EH (cell line): ENCODE measurements at regions not wholly inside any gene's neighbourhood (a gene's known extent, or its start where the extent isn't known, plus 50 kb on each side); places are given as distances from the start of the nearest gene placed in this dataset.
"Not testable (repeated sequence)": the region's sequence is repeated elsewhere in the genome, so short reads cannot be mapped to it uniquely, and the experiment has no call there.

Experiments
- DNase-seq: peaks from one replicate; pipeline ENCODE4 v3.0.0-alpha.2; 2015; ENCODE audit warnings: low read depth

- no peak for DNase-seq
Measured at GRCh38 chr2:375956-376307, 88.0 kb upstream of the ALKAL2 start.

GRCh38 chr2:375270-375955 is 87.5 kb upstream of the ALKAL2 start:
- DNase-seq, result no peak

GRCh38 chr2:368386-368785 is 80.5 kb upstream of the ALKAL2 start:
- no peak for DNase-seq

- DNase-seq, result no peak
Measured at GRCh38 chr2:367246-367645, 79.4 kb upstream of the ALKAL2 start.

GRCh38 chr2:366706-367105 is 78.8 kb upstream of the ALKAL2 start:
- DNase-seq, result no peak

GRCh38 chr2:365367-366275 is 77.7 kb upstream of the ALKAL2 start:
- DNase-seq, result no peak

DNA sequence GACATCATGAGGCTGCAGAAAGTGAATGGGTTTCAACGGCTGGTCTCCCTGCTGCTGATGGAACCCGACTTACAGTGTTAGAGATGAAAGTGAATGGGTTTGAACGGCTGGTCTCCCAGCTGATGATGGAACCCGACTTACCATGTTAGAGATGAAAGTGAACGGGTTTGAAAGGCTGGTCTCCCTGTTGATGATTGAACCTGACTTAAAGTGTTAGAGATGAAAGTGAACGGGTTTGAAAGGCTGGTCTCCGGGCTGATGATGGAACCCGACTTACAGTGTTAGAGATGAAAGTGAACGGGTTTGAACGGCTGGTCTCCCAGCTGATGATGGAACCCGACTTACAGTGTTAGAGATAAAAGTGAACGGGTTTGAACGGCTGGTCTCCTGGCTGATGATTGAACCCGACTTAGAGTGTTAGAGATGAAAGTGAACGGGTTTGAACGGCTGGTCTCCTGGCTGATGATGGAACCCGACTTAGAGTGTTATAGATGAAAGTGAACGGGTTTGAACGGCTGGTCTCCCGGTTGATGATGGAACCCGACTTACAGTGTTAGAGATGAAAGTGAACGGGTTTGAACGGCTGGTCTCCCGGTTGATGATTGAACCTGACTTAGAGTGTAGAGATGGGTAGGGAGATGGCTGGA is 76.1 kb upstream of the ALKAL2 start:
- DNase-seq, result no peak

- no peak for DNase-seq
Measured at GRCh38 chr2:362924-363323, 75.0 kb upstream of the ALKAL2 start.

DNA sequence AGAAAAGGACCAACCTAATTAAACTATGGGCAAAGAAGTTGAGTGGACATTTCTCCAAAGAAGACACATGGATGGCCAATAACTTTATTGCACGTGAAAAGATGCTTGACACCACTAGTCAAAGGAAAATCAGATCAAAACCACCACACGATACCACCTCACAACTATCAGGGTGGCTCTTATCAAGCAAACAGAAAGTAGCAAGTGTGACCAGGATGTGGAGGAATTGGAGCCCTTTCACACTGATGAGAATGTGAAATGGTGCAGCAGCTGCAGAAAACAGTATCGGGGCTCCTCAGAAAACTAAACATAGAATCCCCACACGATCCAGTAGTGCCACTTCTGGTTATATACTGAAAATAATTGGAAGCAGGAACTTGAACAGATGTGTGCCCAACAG is 72.2 kb upstream of the ALKAL2 start:
- no peak for DNase-seq

DNA sequence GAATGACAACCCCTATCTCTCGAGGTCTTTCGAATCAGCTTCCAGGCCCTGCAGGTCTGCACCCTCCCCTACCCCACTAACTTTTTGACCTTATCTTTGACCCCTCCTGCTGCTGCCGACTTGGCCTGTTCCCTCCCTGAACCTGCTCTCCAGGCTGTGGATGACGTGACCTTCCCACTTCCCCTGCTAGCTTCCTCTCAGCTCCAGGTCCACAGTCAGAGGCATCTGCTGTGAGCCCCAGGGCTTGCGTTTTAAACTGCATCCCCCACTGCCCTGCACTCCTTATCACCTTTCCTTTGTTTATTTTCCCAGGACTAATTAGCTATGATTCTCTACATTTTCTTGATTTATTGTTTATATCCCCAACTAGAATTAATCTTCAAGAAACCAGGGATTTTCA is 71.2 kb upstream of the ALKAL2 start:
- no peak for DNase-seq

DNA sequence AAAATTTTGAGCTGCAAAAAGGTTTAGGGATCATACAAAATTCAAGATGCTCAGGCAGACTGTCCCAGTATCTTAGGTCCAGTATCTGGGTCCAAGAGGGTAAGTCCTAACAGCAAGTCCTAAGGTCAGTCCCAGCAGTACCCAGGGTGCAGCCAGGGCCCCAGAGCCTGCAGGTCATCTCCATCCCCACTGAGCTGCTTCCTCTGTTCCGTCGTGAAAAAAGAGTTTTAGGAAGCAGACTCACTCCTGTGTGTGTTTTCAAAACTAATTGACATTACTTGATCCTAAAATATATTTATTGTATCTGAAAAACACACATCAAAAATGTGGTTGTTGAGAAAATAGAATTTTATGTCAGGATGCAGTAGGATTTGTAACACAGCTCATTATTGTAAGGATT is 69.9 kb upstream of the ALKAL2 start:
- DNase-seq, result no peak

GRCh38 chr2:356304-356703 is 68.4 kb upstream of the ALKAL2 start:
- not testable (repeated sequence) for DNase-seq

GRCh38 chr2:355773-356172 is 67.9 kb upstream of the ALKAL2 start:
- no peak for DNase-seq

DNA sequence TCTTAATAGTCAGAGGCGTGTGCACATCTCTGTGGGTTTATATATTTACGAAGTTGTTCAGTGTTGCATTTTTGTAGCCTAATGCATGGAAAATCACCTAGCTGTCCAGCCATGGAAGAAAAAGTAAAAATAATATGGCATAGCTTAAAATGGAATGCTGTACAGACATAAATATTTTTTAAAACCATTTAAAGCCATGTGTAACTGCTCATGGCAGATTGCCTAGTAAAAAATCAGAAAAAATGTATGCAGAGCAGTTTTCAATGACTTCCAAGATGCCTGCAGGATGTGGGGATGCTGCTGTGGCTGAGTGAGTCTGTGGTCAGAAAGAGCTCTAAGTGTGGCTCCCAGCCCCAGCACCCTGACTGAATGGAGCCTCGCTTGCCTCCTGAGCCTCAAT is 64.8 kb upstream of the ALKAL2 start:
- no peak for DNase-seq

- no peak for DNase-seq
Measured at GRCh38 chr2:349390-349789, 61.5 kb upstream of the ALKAL2 start.

DNA sequence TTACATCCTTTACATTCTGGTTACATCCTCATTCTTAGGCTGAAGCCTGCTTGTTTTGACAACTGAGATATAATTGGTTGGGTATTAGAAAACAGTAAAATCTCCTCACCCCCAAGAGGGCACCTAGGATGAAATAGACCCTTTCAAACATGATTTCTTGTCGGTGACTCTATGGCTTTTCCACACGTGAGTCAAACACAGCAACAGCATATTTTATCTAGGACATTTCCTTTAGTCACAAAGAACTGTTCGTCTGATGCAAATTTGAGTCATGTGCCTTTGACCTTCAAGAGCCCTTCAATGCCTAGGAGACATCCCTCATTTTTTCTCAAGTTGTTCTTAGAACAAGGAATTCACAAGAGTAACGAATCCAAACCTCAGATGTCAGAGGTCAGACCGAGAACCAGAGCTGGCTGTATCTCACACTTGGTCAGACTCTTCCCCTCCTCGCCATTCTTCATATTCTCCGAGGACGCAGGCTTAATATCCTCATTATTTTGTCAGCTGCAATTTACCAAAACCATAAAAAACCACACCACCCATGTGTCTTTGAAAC is 60.5 kb upstream of the ALKAL2 start:
- DNase-seq, result no peak

- DNase-seq, result no peak
Measured at GRCh38 chr2:344811-345210, 56.9 kb upstream of the ALKAL2 start.

DNA sequence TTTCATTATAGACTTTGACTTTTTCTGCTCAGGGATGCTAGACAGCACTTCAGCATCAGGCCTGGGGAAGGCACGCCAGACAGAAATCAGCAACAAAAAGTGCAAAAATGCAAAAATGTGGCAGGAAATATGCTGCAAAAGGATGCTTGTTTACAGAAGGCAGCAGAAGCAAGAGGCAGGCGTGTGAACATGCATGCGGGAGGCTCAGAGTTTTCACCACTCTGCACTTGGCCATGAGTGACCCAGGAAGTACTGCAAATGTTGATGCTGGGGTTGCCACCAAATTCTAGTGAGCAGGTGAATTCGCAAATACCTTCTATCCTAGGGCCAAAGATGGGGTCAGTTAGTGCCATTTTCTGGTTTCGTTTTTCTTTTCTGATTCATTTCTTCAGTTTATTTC is 55.5 kb upstream of the ALKAL2 start:
- no peak for DNase-seq

GRCh38 chr2:341912-342311 is 54.0 kb upstream of the ALKAL2 start:
- no peak for DNase-seq

- no peak for DNase-seq
Measured at GRCh38 chr2:341017-341542, 53.2 kb upstream of the ALKAL2 start.
